GM12875 (cell line): ENCODE measurements at regions not wholly inside any gene's neighbourhood (a gene's known extent, or its start where the extent isn't known, plus 50 kb on each side); places are given as distances from the start of the nearest gene placed in this dataset.

Source experiments
- H3K4me3 ChIP-seq: one replicate; pipeline ENCODE4 v1.5.1; 2011; ENCODE audit warnings: low read depth, low read length, control low read depth
- TF ChIP-seq, protein P1 (sequence below): IDR thresholded peaks from 2 replicates; pipeline ENCODE4 v1.5.1; 2011; ENCODE audit warnings: low read depth, mild to moderate bottlenecking, control low read depth, inconsistent platforms, low read length, moderate library complexity, borderline replicate concordance; ENCODE audit not compliant: insufficient read depth

DNA sequence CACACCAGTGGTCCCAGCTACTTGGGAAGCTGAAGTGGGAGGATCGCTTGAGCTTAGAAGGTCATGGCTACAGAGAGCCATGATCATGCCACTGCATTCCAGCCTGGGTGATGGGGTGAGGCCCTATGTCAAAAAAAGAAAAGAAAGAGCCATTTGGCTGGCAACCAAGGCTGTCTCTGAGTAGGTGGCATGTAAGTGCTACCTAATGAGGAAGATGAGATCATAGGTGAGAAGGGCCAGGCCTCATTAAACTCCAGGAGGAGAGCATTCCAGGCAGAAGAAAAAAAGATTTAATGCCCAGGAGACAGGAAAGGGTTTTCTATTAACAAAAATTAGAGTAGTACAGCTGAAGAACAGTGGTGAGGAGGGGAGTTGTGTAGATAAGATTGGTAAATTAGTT lies 103.4 kb upstream of the ZNF678 start:
- H3K4me3 ChIP-seq = no peak overlapping the region
- TF ChIP-seq, protein P1, sequence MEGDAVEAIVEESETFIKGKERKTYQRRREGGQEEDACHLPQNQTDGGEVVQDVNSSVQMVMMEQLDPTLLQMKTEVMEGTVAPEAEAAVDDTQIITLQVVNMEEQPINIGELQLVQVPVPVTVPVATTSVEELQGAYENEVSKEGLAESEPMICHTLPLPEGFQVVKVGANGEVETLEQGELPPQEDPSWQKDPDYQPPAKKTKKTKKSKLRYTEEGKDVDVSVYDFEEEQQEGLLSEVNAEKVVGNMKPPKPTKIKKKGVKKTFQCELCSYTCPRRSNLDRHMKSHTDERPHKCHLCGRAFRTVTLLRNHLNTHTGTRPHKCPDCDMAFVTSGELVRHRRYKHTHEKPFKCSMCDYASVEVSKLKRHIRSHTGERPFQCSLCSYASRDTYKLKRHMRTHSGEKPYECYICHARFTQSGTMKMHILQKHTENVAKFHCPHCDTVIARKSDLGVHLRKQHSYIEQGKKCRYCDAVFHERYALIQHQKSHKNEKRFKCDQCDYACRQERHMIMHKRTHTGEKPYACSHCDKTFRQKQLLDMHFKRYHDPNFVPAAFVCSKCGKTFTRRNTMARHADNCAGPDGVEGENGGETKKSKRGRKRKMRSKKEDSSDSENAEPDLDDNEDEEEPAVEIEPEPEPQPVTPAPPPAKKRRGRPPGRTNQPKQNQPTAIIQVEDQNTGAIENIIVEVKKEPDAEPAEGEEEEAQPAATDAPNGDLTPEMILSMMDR = no peak

DNA sequence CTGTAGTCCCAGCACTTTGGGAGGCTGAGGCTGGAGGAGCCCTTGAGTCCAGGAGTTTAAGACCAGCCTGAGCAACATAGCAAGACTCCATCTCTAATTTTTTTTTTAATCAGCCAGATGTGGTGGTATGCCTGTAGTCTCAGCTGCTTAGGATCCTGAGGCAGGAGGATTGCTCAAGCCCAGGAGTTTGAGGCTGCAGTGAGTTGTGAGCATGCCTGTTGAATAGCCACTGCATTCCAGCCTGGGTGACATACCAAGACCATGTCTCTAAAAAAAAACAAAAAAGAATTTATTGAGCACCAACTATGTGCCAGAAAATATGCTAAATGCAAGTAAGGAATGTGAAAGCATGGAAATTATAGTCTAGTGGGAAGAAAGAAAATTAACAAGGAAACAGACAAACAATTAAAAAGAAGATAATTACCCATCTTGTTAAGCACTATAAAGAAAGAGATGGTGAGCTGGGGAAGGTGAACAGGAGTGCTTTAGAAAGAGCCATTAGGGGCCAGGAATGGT lies 104.0 kb upstream of the ZNF678 start:
- H3K4me3 ChIP-seq = no peak overlapping the region
- TF ChIP-seq, protein P1 = no peak

DNA sequence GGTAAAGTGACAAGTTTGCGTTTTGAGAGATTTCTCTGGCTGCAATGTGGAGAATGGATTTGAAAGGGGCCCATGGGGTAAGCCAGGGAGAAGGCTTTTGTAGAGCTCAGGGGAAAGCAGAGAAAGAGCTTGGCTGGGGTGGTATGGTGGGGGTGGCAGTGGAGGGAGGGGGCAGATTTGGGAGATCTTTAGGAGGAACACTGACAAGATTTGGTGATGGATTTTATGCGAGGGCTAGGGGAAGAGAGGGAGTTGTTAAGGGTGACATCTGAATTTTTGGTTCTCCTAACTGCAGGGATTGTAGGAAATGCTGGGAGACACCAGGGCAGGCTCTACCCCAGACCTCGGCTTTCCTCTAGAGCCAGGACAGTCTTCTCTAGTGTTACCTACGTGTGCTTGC lies 108.7 kb upstream of the ZNF678 start:
- TF ChIP-seq, protein P1 = no peak
- H3K4me3 ChIP-seq = no peak overlapping the region

GRCh38 chr1:227453631-227454355 lies 109.6 kb upstream of the ZNF678 start:
- TF ChIP-seq, protein P1 = no peak
- no peak overlapping the region for H3K4me3 ChIP-seq

GRCh38 chr1:227451954-227452353 lies 111.4 kb upstream of the ZNF678 start:
- H3K4me3 ChIP-seq = no peak overlapping the region
- TF ChIP-seq, protein P1 = no peak

- H3K4me3 ChIP-seq = no peak overlapping the region
- TF ChIP-seq, protein P1 = no peak
Observed at GRCh38 chr1:227451057-227451456, 112.3 kb upstream of the ZNF678 start.

GRCh38 chr1:227450489-227450888 lies 112.9 kb upstream of the ZNF678 start:
- no peak overlapping the region for H3K4me3 ChIP-seq
- TF ChIP-seq, protein P1 = no peak
